Erythroblast (primary cell): ENCODE measurements at regions not wholly inside any gene's neighbourhood (a gene's known extent, or its start where the extent isn't known, plus 50 kb on each side); places are given as distances from the start of the nearest gene placed in this dataset.
"Not testable (repeated sequence)": the region's sequence is repeated elsewhere in the genome, so short reads cannot be mapped to it uniquely, and the experiment has no call there.

Source experiments
- DNase-seq, 2 experiments: peaks; one replicate each; lab custom pipeline; 2025; lab: John Stamatoyannopoulos, UW
- GATA1 ChIP-seq: IDR thresholded peaks from 2 replicates; pipeline ENCODE4 v1.6.1; 2011; ENCODE audit warnings: low read depth, mild to moderate bottlenecking, control low read depth, low read length, moderate library complexity
- POLR2A ChIP-seq: IDR thresholded peaks from 2 replicates; pipeline ENCODE4 v1.6.1; 2011; ENCODE audit warnings: mild to moderate bottlenecking, low read length

- TF ChIP-seq GATA1 (no peak), POLR2A (no peak)
- no peak for DNase-seq
These were observed 195.6 kb downstream of the UBE3A start for GRCh38 chr15:25242957-25243799.

- no peak for DNase-seq
- TF ChIP-seq POLR2A, result no peak
- no peak for TF ChIP-seq GATA1
These were observed 195.1 kb downstream of the UBE3A start for GRCh38 chr15:25243800-25244097.

GRCh38 chr15:25244731-25245585, 193.9 kb downstream of the UBE3A start:
- no peak for TF ChIP-seq GATA1
- no peak for TF ChIP-seq POLR2A
- DNase-seq, result no peak

- no peak for DNase-seq
- TF ChIP-seq POLR2A (no peak), GATA1 (no peak)
These were observed 192.8 kb downstream of the UBE3A start for GRCh38 chr15:25245801-25246622.

- DNase-seq, result no peak
- TF ChIP-seq POLR2A (no peak), GATA1 (no peak)
These were observed 192.0 kb downstream of the UBE3A start for GRCh38 chr15:25246641-25247406.

GRCh38 chr15:25247407-25248038, 191.3 kb downstream of the UBE3A start:
- DNase-seq, result no peak
- no peak for TF ChIP-seq GATA1

- not testable (repeated sequence) for DNase-seq
These were observed 190.7 kb downstream of the UBE3A start for GRCh38 chr15:25248087-25248486.

GRCh38 chr15:25248583-25249235, 190.1 kb downstream of the UBE3A start:
- DNase-seq, result no peak
- TF ChIP-seq GATA1 (no peak), POLR2A (no peak)

GRCh38 chr15:25249236-25250010, 189.4 kb downstream of the UBE3A start:
- no peak for DNase-seq
- TF ChIP-seq POLR2A (no peak), GATA1 (no peak)

GRCh38 chr15:25250011-25250596, 188.7 kb downstream of the UBE3A start:
- TF ChIP-seq GATA1 (no peak), POLR2A (no peak)
- no peak for DNase-seq

- no peak for TF ChIP-seq POLR2A
- no peak for TF ChIP-seq GATA1
- DNase-seq, result no peak
These were observed 187.8 kb downstream of the UBE3A start for GRCh38 chr15:25250906-25251622.
